ENCODE measurements at regions not wholly inside any gene's neighbourhood (a gene's known extent, or its start where the extent isn't known, plus 50 kb on each side); places are given as distances from the start of the nearest gene placed in this dataset.
"Not testable (repeated sequence)": the region's sequence is repeated elsewhere in the genome, so short reads cannot be mapped to it uniquely, and the experiment has no call there.

DNA sequence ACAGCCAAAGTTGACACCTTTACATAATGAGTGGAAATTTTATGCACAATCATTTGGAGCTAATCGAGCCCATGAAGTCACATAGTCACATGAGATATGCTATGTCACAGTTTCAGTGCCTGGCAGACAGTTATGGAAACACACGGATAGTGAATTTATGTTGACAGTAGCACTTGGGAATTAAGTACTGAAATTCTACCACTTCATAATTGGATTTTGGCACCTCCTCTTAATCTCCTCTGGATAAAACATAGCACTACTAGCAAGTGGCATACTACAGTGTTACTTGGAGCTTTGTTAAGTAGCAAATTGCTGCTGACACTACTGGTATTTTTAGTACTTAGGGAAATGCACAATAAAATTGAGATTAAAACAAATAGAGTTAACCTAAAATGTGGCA, 1679.4 kb downstream of the OTOL1 start:
- ATAC-seq: no peak
- no peak for TF ChIP-seq ISL1 (CRISPR knock-in tag; IDR thresholded peaks at IDR 0.05)
- no peak for TF ChIP-seq ARNTL (CRISPR knock-in tag; IDR thresholded peaks at IDR 0.05; ENCODE audit: borderline replicate concordance, low read depth)
- no peak for TF ChIP-seq ZNF565 (CRISPR knock-in tag; conservative IDR thresholded peaks at IDR 0.05; ENCODE audit: low read depth)

DNA sequence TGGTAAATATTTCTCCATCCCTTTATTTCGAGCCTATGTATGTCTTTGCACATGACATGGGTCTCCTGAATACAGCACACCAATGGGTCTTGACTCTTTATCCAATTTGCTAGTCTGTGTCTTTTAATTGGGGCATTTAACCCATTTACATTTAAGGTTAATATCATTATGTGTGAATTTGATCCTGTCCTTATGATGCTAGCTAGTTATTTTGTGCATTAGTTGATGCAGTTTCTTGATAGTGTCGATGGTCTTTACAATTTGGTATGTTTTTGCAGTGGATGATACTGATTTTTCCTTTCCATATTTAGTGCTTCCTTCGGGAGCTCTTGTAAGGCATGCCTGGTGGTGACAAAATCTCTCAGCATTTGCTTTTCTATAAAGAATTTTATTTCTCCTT, 1675.9 kb downstream of the OTOL1 start:
- ATAC-seq: not testable (repeated sequence)

DNA sequence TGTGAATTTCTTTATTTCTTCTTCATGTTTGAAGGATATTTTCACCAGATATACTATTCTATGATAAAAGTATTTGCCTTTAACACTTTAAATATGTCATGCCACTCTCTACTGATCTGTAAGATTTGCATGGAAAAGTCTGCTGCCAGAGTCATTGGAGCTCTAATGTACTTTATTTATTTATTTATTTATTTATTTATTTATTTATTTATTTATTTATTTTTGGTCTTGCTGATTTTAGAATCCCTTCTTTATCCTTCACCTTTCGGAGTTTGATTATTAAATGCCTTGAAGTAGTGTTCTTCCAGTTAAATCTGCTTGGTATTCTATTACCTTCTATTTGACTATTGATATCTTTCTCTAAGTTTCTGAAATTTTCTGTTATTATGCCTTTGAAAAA, 1669.6 kb downstream of the OTOL1 start:
- TF ChIP-seq, protein P1, sequence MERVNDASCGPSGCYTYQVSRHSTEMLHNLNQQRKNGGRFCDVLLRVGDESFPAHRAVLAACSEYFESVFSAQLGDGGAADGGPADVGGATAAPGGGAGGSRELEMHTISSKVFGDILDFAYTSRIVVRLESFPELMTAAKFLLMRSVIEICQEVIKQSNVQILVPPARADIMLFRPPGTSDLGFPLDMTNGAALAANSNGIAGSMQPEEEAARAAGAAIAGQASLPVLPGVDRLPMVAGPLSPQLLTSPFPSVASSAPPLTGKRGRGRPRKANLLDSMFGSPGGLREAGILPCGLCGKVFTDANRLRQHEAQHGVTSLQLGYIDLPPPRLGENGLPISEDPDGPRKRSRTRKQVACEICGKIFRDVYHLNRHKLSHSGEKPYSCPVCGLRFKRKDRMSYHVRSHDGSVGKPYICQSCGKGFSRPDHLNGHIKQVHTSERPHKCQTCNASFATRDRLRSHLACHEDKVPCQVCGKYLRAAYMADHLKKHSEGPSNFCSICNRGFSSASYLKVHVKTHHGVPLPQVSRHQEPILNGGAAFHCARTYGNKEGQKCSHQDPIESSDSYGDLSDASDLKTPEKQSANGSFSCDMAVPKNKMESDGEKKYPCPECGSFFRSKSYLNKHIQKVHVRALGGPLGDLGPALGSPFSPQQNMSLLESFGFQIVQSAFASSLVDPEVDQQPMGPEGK (CRISPR knock-in tag; IDR thresholded peaks at IDR 0.05; ENCODE audit: borderline replicate concordance): no peak
- TF ChIP-seq, protein P2, sequence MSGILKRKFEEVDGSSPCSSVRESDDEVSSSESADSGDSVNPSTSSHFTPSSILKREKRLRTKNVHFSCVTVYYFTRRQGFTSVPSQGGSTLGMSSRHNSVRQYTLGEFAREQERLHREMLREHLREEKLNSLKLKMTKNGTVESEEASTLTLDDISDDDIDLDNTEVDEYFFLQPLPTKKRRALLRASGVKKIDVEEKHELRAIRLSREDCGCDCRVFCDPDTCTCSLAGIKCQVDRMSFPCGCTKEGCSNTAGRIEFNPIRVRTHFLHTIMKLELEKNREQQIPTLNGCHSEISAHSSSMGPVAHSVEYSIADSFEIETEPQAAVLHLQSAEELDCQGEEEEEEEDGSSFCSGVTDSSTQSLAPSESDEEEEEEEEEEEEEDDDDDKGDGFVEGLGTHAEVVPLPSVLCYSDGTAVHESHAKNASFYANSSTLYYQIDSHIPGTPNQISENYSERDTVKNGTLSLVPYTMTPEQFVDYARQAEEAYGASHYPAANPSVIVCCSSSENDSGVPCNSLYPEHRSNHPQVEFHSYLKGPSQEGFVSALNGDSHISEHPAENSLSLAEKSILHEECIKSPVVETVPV (CRISPR knock-in tag; IDR thresholded peaks at IDR 0.05): no peak
- no peak for TF ChIP-seq TOX (CRISPR knock-in tag; IDR thresholded peaks at IDR 0.05; ENCODE audit: borderline replicate concordance)
- no peak for ATAC-seq

DNA sequence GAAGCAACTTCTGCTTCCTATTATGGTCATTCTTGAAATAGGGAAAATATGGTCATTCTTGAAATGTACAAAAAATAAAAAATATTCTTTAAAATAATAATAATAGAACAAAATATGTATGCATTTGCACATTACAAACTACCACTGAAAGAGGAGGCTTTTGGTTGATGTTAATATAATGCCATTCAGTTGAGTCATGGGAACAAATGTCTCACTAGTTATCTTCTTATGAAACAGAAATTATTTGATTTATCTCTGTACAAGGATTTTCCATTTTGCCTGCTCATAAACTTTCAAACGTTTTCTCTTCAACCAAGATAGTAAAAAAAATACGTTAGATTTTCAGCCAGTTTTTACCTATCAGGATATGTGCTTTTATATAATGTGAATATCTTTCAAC, 1662.7 kb downstream of the OTOL1 start:
- ATAC-seq: no peak
- TF ChIP-seq ARNTL (CRISPR knock-in tag; IDR thresholded peaks at IDR 0.05; ENCODE audit: borderline replicate concordance, low read depth): no peak
- TF ChIP-seq, protein P3, sequence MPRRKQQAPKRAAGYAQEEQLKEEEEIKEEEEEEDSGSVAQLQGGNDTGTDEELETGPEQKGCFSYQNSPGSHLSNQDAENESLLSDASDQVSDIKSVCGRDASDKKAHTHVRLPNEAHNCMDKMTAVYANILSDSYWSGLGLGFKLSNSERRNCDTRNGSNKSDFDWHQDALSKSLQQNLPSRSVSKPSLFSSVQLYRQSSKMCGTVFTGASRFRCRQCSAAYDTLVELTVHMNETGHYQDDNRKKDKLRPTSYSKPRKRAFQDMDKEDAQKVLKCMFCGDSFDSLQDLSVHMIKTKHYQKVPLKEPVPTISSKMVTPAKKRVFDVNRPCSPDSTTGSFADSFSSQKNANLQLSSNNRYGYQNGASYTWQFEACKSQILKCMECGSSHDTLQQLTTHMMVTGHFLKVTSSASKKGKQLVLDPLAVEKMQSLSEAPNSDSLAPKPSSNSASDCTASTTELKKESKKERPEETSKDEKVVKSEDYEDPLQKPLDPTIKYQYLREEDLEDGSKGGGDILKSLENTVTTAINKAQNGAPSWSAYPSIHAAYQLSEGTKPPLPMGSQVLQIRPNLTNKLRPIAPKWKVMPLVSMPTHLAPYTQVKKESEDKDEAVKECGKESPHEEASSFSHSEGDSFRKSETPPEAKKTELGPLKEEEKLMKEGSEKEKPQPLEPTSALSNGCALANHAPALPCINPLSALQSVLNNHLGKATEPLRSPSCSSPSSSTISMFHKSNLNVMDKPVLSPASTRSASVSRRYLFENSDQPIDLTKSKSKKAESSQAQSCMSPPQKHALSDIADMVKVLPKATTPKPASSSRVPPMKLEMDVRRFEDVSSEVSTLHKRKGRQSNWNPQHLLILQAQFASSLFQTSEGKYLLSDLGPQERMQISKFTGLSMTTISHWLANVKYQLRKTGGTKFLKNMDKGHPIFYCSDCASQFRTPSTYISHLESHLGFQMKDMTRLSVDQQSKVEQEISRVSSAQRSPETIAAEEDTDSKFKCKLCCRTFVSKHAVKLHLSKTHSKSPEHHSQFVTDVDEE (CRISPR knock-in tag; IDR thresholded peaks at IDR 0.05): no peak
- TF ChIP-seq RARB (CRISPR knock-in tag; IDR thresholded peaks at IDR 0.05): no peak
- TF ChIP-seq, protein P4, sequence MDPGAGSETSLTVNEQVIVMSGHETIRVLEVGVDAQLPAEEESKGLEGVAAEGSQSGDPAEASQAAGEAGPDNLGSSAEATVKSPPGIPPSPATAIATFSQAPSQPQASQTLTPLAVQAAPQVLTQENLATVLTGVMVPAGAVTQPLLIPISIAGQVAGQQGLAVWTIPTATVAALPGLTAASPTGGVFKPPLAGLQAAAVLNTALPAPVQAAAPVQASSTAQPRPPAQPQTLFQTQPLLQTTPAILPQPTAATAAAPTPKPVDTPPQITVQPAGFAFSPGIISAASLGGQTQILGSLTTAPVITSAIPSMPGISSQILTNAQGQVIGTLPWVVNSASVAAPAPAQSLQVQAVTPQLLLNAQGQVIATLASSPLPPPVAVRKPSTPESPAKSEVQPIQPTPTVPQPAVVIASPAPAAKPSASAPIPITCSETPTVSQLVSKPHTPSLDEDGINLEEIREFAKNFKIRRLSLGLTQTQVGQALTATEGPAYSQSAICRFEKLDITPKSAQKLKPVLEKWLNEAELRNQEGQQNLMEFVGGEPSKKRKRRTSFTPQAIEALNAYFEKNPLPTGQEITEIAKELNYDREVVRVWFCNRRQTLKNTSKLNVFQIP (CRISPR knock-in tag; IDR thresholded peaks at IDR 0.05; ENCODE audit: borderline replicate concordance, low read depth): no peak
- TF ChIP-seq ZNF8 (CRISPR knock-in tag; IDR thresholded peaks at IDR 0.05): no peak
- TF ChIP-seq TCF4 (CRISPR knock-in tag; IDR thresholded peaks at IDR 0.05; ENCODE audit: borderline replicate concordance): no peak
- no peak for TF ChIP-seq OSR1 (CRISPR knock-in tag; IDR thresholded peaks at IDR 0.05)
- no peak for TF ChIP-seq ZC3H10 (CRISPR knock-in tag; IDR thresholded peaks at IDR 0.05)

DNA sequence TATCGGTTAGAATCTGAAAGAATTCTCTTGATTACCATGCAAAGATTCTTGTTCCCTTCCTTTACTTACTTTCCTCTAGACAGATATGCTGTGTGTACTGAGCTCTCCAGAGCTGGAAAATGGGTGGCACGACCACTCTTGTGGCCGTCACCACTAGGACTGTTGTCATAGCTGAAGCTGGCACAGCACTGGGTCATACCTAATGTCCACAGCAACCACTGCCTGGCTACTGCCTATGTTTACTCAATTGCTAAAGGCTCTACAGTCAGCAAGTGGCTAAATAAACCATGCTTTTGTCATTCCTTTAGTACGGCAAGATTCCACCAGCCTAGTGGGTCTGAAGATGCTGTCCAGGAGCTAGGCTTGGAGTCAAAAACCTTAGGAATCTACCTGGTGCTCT, 1643.0 kb downstream of the OTOL1 start:
- ATAC-seq: no peak
- TF ChIP-seq RARB (CRISPR knock-in tag; IDR thresholded peaks at IDR 0.05): no peak
- no peak for TF ChIP-seq ZNF8 (CRISPR knock-in tag; IDR thresholded peaks at IDR 0.05)
- TF ChIP-seq TCF4 (CRISPR knock-in tag; IDR thresholded peaks at IDR 0.05; ENCODE audit: borderline replicate concordance): no peak
- no peak for TF ChIP-seq ZNF70 (CRISPR knock-in tag; IDR thresholded peaks at IDR 0.05)
- no peak for TF ChIP-seq ZNF565 (CRISPR knock-in tag; conservative IDR thresholded peaks at IDR 0.05; ENCODE audit: low read depth)
- TF ChIP-seq, protein P4 (CRISPR knock-in tag; IDR thresholded peaks at IDR 0.05; ENCODE audit: borderline replicate concordance, low read depth): no peak
- TF ChIP-seq BACH2 (CRISPR knock-in tag; IDR thresholded peaks at IDR 0.05; ENCODE audit: borderline replicate concordance): no peak
- TF ChIP-seq, protein P3 (CRISPR knock-in tag; IDR thresholded peaks at IDR 0.05): no peak
- TF ChIP-seq SNAI2 (CRISPR knock-in tag; IDR thresholded peaks at IDR 0.05): no peak
- TF ChIP-seq, protein P5, sequence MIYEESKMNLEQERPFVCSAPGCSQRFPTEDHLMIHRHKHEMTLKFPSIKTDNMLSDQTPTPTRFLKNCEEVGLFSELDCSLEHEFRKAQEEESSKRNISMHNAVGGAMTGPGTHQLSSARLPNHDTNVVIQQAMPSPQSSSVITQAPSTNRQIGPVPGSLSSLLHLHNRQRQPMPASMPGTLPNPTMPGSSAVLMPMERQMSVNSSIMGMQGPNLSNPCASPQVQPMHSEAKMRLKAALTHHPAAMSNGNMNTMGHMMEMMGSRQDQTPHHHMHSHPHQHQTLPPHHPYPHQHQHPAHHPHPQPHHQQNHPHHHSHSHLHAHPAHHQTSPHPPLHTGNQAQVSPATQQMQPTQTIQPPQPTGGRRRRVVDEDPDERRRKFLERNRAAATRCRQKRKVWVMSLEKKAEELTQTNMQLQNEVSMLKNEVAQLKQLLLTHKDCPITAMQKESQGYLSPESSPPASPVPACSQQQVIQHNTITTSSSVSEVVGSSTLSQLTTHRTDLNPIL (CRISPR knock-in tag; IDR thresholded peaks at IDR 0.05; ENCODE audit: low read depth): no peak
- TF ChIP-seq GLIS3 (CRISPR knock-in tag; IDR thresholded peaks at IDR 0.05): no peak
- no peak for TF ChIP-seq ZC3H10 (CRISPR knock-in tag; IDR thresholded peaks at IDR 0.05)
- TF ChIP-seq, protein P2 (CRISPR knock-in tag; IDR thresholded peaks at IDR 0.05): no peak
